Activated naive CD4-positive, alpha-beta T cell treated with anti-CD3 and anti-CD28 coated beads, Interleukin-2, amount 50 U/mL, for 16 hours (primary cell): ENCODE measurements at regions not wholly inside any gene's neighbourhood (a gene's known extent, or its start where the extent isn't known, plus 50 kb on each side); places are given as distances from the start of the nearest gene placed in this dataset.

Experiments
- DNase-seq: peaks from one replicate; pipeline ENCODE4 v3.0.0-alpha.2; 2020

- no peak for DNase-seq
These were observed 95.7 kb upstream of the ARL4C start for GRCh38 chr2:234592541-234592940.

GRCh38 chr2:234590076-234590475 lies 93.2 kb upstream of the ARL4C start:
- no peak for DNase-seq

- DNase-seq, result no peak
These were observed 91.2 kb upstream of the ARL4C start for GRCh38 chr2:234588054-234588430.

GRCh38 chr2:234587341-234588053 lies 90.6 kb upstream of the ARL4C start:
- DNase-seq, result no peak

GRCh38 chr2:234583331-234583730 lies 86.5 kb upstream of the ARL4C start:
- DNase-seq, result no peak

- no peak for DNase-seq
These were observed 83.8 kb upstream of the ARL4C start for GRCh38 chr2:234580686-234581085.

- DNase-seq, result no peak
These were observed 82.5 kb upstream of the ARL4C start for GRCh38 chr2:234579231-234579962.

GRCh38 chr2:234578389-234578788 lies 81.5 kb upstream of the ARL4C start:
- DNase-seq, result no peak

GRCh38 chr2:234577191-234577590 lies 80.3 kb upstream of the ARL4C start:
- no peak for DNase-seq

- no peak for DNase-seq
These were observed 74.9 kb upstream of the ARL4C start for GRCh38 chr2:234571620-234572407.

- no peak for DNase-seq
These were observed 73.6 kb upstream of the ARL4C start for GRCh38 chr2:234570476-234570875.

- no peak for DNase-seq
These were observed 73.0 kb upstream of the ARL4C start for GRCh38 chr2:234569776-234570430.

GRCh38 chr2:234566622-234567021 lies 69.7 kb upstream of the ARL4C start:
- DNase-seq, result no peak

GRCh38 chr2:234565842-234566619 lies 69.2 kb upstream of the ARL4C start:
- no peak for DNase-seq

GRCh38 chr2:234565201-234565600 lies 68.3 kb upstream of the ARL4C start:
- no peak for DNase-seq

- no peak for DNase-seq
These were observed 67.8 kb upstream of the ARL4C start for GRCh38 chr2:234564699-234565098.

- no peak for DNase-seq
These were observed 62.7 kb upstream of the ARL4C start for GRCh38 chr2:234559609-234560008.

- DNase-seq, result no peak
These were observed 61.8 kb upstream of the ARL4C start for GRCh38 chr2:234558642-234559041.

- no peak for DNase-seq
These were observed 60.1 kb upstream of the ARL4C start for GRCh38 chr2:234556848-234557573.

- no peak for DNase-seq
These were observed 58.9 kb upstream of the ARL4C start for GRCh38 chr2:234555616-234556249.

- no peak for DNase-seq
These were observed 58.3 kb upstream of the ARL4C start for GRCh38 chr2:234555161-234555560.
